ENCODE measurements at regions not wholly inside any gene's neighbourhood (a gene's known extent, or its start where the extent isn't known, plus 50 kb on each side); places are given as distances from the start of the nearest gene placed in this dataset.

- DNase-seq = no peak
Measured at GRCh38 chr5:89044674-89045200, 161.8 kb upstream of the MEF2C start.

- no peak for DNase-seq
Measured at GRCh38 chr5:89043676-89044075, 160.7 kb upstream of the MEF2C start.

GRCh38 chr5:89042746-89043145, 159.8 kb upstream of the MEF2C start:
- DNase-seq = no peak

- no peak for DNase-seq
Measured at GRCh38 chr5:89041976-89042375, 159.0 kb upstream of the MEF2C start.

- no peak for DNase-seq
Measured at GRCh38 chr5:89041249-89041779, 158.3 kb upstream of the MEF2C start.

- no peak for DNase-seq
Measured at GRCh38 chr5:89036704-89037489, 153.9 kb upstream of the MEF2C start.

- no peak for DNase-seq
Measured at GRCh38 chr5:89036166-89036565, 153.2 kb upstream of the MEF2C start.

GRCh38 chr5:89034588-89034987, 151.6 kb upstream of the MEF2C start:
- DNase-seq = no peak

GRCh38 chr5:89030798-89031197, 147.8 kb upstream of the MEF2C start:
- no peak for DNase-seq

GRCh38 chr5:89028595-89029285, 145.8 kb upstream of the MEF2C start:
- DNase-seq = no peak

GRCh38 chr5:89024045-89024444, 141.1 kb upstream of the MEF2C start:
- DNase-seq = no peak

- DNase-seq = no peak
Measured at GRCh38 chr5:89020926-89021610, 138.1 kb upstream of the MEF2C start.

GRCh38 chr5:89016741-89017303, 133.8 kb upstream of the MEF2C start:
- no peak for DNase-seq

- no peak for DNase-seq
Measured at GRCh38 chr5:89015409-89015808, 132.4 kb upstream of the MEF2C start.

GRCh38 chr5:89011778-89012711, 129.1 kb upstream of the MEF2C start:
- DNase-seq = no peak

GRCh38 chr5:89010512-89010911, 127.5 kb upstream of the MEF2C start:
- no peak for DNase-seq

GRCh38 chr5:89008291-89008690, 125.3 kb upstream of the MEF2C start:
- no peak for DNase-seq

GRCh38 chr5:89005990-89006389, 123.0 kb upstream of the MEF2C start:
- DNase-seq = no peak

GRCh38 chr5:89004379-89004778, 121.4 kb upstream of the MEF2C start:
- DNase-seq = no peak

- peak; percentile 7 for DNase-seq
Measured at GRCh38 chr5:89003563-89004036, 120.6 kb upstream of the MEF2C start.

- no peak for DNase-seq
Measured at GRCh38 chr5:88999853-89000252, 116.9 kb upstream of the MEF2C start.

GRCh38 chr5:88997937-88998336, 115.0 kb upstream of the MEF2C start:
- no peak for DNase-seq
